ENCODE measurements at regions not wholly inside any gene's neighbourhood (a gene's known extent, or its start where the extent isn't known, plus 50 kb on each side); places are given as distances from the start of the nearest gene placed in this dataset.

DNA sequence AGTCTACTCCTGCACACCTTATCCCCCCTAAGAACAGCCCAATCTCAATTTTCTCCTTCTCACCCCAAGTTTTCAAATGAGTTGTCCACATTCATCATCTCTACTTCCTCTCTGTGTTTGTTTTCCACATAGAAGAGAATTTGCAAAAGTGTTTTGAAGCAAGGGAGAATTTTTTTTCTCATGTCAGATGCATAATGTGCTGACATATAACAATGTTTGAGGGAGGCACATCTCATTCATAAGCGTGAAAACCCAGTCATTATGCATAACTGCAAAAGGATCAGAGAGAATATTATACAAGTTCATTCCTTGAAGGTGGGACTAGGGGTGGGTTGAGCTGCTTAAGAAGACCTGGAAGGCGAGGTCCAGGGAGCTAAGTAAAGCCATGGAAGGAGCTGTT lies 80.8 kb upstream of the SLC1A4 start:
- no peaks in the 10 kb centered on the region for H3K9me3 ChIP-seq (ENCODE audit: control insufficient read depth, insufficient read depth, low read depth, low read length)
- no peak for DNase-seq (ENCODE audit: low read depth in 2 of 2)
- no peak overlapping the region for H3K4me2 ChIP-seq (ENCODE audit: extremely low read depth, insufficient read depth, low read length)
- peaks cover 5% of the 10 kb centered on the region for H3K27me3 ChIP-seq (ENCODE audit: control insufficient read depth, insufficient read depth, low read length)
- H3K9ac ChIP-seq (ENCODE audit: insufficient read depth, low read length) = no peak overlapping the region
- H3K4me3 ChIP-seq (replicated peaks in 1 of 4; ENCODE audit: control extremely low read depth in 1 of 4, insufficient read depth in 1 of 4, low read depth in 3 of 4, low read length in 4 of 4) = no peak overlapping the region
- H3K4me1 ChIP-seq (ENCODE audit: control insufficient read depth, extremely low read depth, insufficient read depth, low read length) = no peaks in the 10 kb centered on the region
- TF ChIP-seq, protein P1, sequence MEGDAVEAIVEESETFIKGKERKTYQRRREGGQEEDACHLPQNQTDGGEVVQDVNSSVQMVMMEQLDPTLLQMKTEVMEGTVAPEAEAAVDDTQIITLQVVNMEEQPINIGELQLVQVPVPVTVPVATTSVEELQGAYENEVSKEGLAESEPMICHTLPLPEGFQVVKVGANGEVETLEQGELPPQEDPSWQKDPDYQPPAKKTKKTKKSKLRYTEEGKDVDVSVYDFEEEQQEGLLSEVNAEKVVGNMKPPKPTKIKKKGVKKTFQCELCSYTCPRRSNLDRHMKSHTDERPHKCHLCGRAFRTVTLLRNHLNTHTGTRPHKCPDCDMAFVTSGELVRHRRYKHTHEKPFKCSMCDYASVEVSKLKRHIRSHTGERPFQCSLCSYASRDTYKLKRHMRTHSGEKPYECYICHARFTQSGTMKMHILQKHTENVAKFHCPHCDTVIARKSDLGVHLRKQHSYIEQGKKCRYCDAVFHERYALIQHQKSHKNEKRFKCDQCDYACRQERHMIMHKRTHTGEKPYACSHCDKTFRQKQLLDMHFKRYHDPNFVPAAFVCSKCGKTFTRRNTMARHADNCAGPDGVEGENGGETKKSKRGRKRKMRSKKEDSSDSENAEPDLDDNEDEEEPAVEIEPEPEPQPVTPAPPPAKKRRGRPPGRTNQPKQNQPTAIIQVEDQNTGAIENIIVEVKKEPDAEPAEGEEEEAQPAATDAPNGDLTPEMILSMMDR (conservative IDR thresholded peaks at IDR 0.05 in 1 of 2, IDR thresholded peaks at IDR 0.05 in 1 of 2; ENCODE audit: low read depth in 1 of 2, low read length in 2 of 2) = no peak
- TF ChIP-seq EZH2 (IDR thresholded peaks at IDR 0.05; ENCODE audit: low read length, missing control alignments) = no peak
- no peaks in the 10 kb centered on the region for H3K36me3 ChIP-seq (ENCODE audit: control insufficient read depth, insufficient read depth, low read length)
- H2AFZ ChIP-seq (ENCODE audit: low read length) = no peak overlapping the region
- no peak overlapping the region for H3K27ac ChIP-seq (ENCODE audit: insufficient read depth, low read length)
- H4K20me1 ChIP-seq (ENCODE audit: control insufficient read depth, extremely low read depth, insufficient read depth, low read length) = no peaks in the 10 kb centered on the region
- no peaks in the 10 kb centered on the region for H3K79me2 ChIP-seq (ENCODE audit: control insufficient read depth, insufficient read depth, low read length)

DNA sequence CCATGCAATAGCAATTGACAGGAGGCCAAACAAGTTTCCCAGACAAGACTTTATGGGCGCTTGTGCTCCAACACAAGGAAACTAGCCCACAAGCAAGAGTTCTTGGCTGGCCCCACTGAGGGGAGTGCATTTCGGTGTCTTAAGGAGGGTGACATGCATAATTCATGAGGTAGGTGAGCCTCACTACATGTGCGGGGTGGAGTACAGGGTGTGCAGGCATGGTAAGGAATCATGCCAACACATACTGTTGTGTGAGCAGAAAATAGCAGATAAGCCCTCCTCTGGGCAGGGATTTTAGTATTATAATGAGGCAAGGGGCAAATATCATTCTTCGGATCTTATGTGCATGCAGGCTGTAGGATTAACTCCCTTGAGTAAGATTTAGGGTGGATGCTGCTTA lies 78.7 kb upstream of the SLC1A4 start:
- Histone ChIP-seq H3K27ac (ENCODE audit: insufficient read depth, low read length) (no peak overlapping the region), H3K36me3 (ENCODE audit: control insufficient read depth, insufficient read depth, low read length) (no peaks in the 10 kb centered on the region), H3K9me3 (ENCODE audit: control insufficient read depth, insufficient read depth, low read depth, low read length) (no peaks in the 10 kb centered on the region), H3K27me3 (ENCODE audit: control insufficient read depth, insufficient read depth, low read length) (peaks cover 3% of the 10 kb centered on the region), H4K20me1 (ENCODE audit: control insufficient read depth, extremely low read depth, insufficient read depth, low read length) (no peaks in the 10 kb centered on the region), H3K4me3 (replicated peaks in 1 of 4; ENCODE audit: control extremely low read depth in 1 of 4, insufficient read depth in 1 of 4, low read depth in 3 of 4, low read length in 4 of 4) (no peak overlapping the region), H3K9ac (ENCODE audit: insufficient read depth, low read length) (no peak overlapping the region), H3K79me2 (ENCODE audit: control insufficient read depth, insufficient read depth, low read length) (no peaks in the 10 kb centered on the region), H2AFZ (ENCODE audit: low read length) (no peak overlapping the region), H3K4me2 (ENCODE audit: extremely low read depth, insufficient read depth, low read length) (no peak overlapping the region), H3K4me1 (ENCODE audit: control insufficient read depth, extremely low read depth, insufficient read depth, low read length) (no peaks in the 10 kb centered on the region)
- TF ChIP-seq EZH2 (IDR thresholded peaks at IDR 0.05; ENCODE audit: low read length, missing control alignments) = no peak
- TF ChIP-seq, protein P1 (conservative IDR thresholded peaks at IDR 0.05 in 1 of 2, IDR thresholded peaks at IDR 0.05 in 1 of 2; ENCODE audit: low read depth in 1 of 2, low read length in 2 of 2) = no peak
- no peak for DNase-seq (ENCODE audit: low read depth in 2 of 2)

DNA sequence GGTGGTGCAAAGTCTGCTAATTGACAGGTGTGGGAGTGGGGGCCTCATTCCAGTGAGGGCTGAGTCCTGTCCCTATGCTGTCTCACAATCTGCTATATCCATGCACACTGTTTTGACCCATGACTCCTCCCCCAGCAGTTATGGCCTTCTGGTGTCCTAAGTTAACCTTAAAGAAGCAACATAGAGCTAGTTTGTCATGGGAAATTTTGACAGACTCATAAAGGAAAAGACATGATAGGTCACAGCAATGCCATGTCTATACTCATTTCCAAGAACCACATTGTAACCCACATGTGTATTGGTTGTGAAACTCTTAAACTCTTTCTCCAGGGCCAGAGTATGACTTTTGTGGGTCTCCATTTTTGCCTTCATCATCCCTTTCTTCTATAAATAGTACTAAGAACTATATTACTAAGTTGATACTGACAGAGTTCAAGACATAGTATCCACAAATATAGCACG lies 78.2 kb upstream of the SLC1A4 start:
- H2AFZ ChIP-seq (ENCODE audit: low read length) = no peak overlapping the region
- peaks cover 3% of the 10 kb centered on the region for H3K27me3 ChIP-seq (ENCODE audit: control insufficient read depth, insufficient read depth, low read length)
- H3K4me3 ChIP-seq (replicated peaks in 1 of 4; ENCODE audit: control extremely low read depth in 1 of 4, insufficient read depth in 1 of 4, low read depth in 3 of 4, low read length in 4 of 4) = no peak overlapping the region
- no peak overlapping the region for H3K4me2 ChIP-seq (ENCODE audit: extremely low read depth, insufficient read depth, low read length)
- no peak for DNase-seq (ENCODE audit: low read depth in 2 of 2)
- H3K4me1 ChIP-seq (ENCODE audit: control insufficient read depth, extremely low read depth, insufficient read depth, low read length) = no peaks in the 10 kb centered on the region
- H3K36me3 ChIP-seq (ENCODE audit: control insufficient read depth, insufficient read depth, low read length) = no peaks in the 10 kb centered on the region
- no peak overlapping the region for H3K9ac ChIP-seq (ENCODE audit: insufficient read depth, low read length)
- no peaks in the 10 kb centered on the region for H4K20me1 ChIP-seq (ENCODE audit: control insufficient read depth, extremely low read depth, insufficient read depth, low read length)
- no peak for TF ChIP-seq EZH2 (IDR thresholded peaks at IDR 0.05; ENCODE audit: low read length, missing control alignments)
- TF ChIP-seq, protein P1 (conservative IDR thresholded peaks at IDR 0.05 in 1 of 2, IDR thresholded peaks at IDR 0.05 in 1 of 2; ENCODE audit: low read depth in 1 of 2, low read length in 2 of 2) = no peak
- H3K27ac ChIP-seq (ENCODE audit: insufficient read depth, low read length) = no peak overlapping the region
- H3K9me3 ChIP-seq (ENCODE audit: control insufficient read depth, insufficient read depth, low read depth, low read length) = no peaks in the 10 kb centered on the region
- H3K79me2 ChIP-seq (ENCODE audit: control insufficient read depth, insufficient read depth, low read length) = no peaks in the 10 kb centered on the region

All from fibroblast of lung (primary cell).